Activated CD8-positive, alpha-beta memory T cell treated with anti-CD3 and anti-CD28 coated beads, Interleukin-2, amount 50 U/mL, for 1 hour (primary cell): ENCODE measurements at regions not wholly inside any gene's neighbourhood (a gene's known extent, or its start where the extent isn't known, plus 50 kb on each side); places are given as distances from the start of the nearest gene placed in this dataset.
"Not testable (repeated sequence)": the region's sequence is repeated elsewhere in the genome, so short reads cannot be mapped to it uniquely, and the experiment has no call there.

ENCODE experiments used
- DNase-seq: peaks from one replicate; pipeline ENCODE4 v3.0.0-alpha.2; 2020; ENCODE audit errors: extremely low read depth

DNA sequence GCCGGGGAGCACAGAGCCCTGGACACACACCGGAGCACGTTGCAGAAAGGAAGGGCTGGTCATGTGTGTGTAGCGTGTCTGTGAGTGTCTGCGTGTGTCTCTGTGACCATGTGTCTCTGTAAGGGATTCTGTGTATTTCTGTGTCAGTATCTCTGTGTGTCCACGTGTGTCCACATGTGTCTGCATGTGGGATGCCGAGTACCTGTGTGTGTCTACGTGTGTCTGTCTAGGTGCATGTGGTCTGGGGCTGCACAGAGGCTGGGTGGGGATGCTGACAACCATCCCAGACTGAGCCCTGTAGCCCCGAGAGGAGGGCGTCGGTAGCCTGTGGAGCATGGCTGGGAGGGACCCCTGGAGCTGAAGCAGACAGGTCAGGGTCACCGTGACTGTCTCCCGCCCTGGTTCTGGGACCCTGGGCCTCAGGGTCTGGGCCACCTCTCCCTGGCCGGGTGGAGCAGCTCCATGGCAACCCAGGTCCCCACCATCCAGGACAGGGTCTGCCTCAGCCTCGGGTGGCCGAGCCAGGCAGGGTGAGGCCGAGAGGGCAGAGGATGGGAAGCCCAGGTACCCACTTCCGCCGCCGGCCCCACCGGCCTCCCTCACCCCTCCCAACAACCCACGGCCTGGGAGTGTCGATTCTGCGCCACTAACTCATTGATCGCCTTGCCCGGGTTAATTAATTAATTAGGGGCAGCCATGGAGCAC lies 122.7 kb downstream of the FAM53A start:
- DNase-seq, result no peak

DNA sequence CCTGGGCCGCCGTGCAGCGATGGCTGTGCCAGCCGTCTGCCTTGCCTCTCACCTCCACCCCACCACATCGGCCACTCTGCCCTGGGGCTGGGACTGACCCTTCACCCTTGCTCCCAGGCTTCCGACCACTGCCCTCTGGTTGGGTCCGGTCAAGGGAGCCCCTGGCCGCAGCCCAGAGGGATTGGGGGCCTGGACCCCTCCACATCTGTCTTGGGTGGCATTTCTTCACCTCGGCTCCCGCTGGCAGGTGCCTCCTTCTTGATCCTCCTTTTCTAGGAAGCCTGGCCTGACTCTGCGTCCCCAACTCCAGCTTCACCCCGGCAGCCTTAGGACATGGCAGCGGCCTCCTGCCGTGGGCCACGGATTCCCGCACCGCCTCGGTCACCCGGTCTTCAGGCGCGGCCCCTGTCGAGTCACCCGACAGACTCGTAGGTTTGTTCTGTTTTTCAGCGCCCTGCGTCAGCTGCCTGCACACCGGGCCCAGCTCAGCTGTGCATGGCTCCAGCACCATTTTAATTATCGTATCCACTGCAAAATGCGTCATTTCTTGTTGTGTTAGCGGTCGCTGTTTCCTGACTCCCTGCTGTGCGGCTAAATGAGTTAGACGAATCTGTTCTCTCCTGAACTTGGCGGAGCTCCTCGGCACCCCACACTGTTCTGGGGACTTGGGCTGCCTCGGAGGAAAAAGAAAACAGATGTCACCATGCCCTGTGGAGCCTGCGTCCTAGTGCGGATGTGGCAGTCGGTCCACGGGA lies 124.0 kb downstream of the FAM53A start:
- DNase-seq, result no peak

DNA sequence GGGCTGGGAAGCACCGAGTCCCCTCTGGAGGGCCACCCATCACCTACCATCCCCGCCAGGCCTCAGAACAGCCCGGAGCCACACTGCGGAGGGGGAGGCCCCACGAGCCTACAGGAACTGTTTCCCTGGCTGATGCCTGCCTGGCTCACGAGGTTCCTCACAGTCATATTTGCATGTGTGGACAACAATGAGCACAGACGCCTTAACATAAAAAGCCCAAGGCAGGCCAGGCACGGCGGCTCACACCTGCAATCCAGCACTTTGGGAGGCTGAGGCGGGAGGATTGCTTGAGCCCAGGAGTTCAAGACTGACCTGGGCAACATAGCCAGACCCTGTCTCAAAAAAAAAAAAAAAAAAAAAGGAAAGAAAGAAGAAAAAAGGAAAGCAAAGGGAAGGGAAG lies 125.9 kb downstream of the FAM53A start:
- DNase-seq, result no peak

DNA sequence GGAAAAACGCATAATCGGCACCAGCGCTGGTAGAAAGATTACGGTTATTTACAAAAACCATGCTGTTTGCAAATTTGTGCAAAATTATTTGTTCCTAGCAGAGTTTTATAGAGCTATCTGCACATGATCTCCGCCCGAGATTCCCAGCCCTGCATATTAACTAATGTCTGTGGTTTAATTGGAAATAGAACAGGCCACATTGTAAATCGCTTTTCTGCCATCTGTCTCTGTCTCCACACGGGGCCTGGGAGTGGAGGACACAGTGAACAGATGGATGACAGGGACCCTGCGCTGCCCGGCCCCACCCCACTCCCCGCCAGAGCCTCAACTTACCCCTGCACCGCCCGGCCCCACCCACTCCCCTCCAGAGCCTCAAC lies 126.9 kb downstream of the FAM53A start:
- no peak for DNase-seq

DNA sequence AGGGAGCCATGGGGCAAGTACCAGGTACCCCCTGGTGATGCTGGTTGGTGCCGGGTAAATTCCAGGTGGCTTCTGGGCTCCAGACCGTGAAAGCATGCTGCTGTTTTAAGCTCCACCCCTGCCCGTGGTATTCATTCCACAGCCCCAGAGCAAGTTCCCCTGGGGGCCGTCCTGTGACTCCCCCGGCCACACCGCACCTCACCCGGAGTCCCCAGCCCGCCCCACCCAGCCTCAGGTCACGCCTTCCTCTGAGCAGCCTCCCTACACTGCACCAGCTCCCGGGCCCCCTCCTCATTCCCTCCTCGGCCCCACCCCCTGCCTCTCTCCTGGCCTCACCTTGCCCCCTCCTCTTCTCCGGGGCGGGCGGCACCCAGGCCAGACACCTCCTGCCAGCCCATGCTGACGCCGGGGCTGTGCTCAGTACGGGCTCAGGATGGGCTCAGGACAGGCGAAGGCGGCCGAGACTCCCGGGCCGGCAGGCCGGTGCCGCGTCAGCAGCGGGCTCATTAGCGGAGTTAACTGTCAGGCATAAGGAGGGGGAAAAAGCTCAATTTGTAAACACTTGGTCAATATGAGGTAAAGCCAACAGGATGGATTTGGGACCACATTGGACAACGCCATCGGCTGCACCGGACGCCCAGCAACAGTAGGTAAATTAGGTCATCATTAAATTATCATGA lies 127.4 kb downstream of the FAM53A start:
- no peak for DNase-seq

DNA sequence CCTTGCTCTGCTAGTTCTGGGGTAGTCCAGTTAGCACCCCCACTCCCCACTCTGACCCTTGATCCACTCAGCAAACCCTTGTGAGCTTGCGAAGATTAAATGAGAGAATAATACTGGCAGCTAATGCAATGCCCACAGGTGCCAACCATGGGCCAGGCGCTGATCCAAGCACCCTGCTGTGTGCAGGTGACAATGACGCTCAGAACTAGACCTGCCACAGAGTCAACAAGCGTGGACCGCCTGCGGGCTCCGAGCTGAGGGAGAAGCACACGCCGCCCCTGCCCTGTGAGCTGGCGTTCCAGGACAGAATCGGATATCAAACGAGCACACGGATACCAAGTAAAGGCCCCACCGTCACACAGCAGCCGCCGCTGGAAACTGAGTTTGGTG lies 129.2 kb downstream of the FAM53A start:
- DNase-seq, result no peak

DNA sequence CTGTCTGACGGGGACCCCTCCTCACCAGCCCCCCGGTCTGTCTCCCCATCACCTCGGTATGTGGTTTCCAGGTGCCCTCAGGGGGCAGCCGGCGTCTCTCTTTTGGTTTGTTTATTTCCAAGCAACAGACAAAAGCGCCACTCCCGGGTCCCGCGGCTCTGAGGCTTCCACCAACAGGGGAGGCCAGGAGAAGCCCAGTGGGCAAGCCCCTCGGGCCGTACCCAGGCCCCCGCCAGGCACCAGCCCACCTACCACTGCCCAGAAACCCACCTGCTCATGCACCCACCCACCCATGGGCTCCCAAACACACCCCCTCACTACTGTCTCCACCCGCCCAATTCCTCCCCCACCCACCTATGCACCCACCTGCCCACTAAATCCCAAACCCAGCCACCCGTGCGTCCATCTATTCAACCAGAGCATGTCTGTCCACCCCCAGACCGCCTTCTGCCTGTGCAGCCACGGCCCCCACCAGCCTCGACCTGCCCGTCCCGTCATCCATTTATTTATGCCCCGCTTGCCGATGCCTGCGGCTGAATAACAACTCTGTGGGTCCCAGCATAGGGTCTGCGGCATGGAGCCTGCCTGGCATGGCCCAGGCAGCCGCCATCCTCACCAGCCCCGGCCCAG lies 129.8 kb downstream of the FAM53A start:
- DNase-seq, result no peak

DNA sequence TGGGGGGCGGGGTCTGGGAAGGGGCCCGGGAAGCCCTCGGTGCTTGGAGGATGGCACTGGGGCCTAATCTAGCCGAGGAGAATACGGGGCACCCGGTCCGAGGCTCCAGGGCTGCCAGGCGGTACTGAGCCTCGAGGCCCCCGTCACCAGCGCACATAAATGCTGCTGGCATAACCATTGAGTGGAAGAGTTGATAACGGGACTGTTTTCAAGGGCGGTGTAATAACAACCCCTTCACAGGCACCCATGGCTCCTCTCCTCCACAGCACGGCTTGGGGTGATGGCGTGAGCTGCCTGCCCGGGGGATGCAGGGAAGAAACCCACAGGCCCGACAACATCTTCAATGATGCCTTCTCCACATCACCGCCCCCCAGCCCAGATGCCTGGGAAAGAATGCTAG lies 130.7 kb downstream of the FAM53A start:
- no peak for DNase-seq

DNA sequence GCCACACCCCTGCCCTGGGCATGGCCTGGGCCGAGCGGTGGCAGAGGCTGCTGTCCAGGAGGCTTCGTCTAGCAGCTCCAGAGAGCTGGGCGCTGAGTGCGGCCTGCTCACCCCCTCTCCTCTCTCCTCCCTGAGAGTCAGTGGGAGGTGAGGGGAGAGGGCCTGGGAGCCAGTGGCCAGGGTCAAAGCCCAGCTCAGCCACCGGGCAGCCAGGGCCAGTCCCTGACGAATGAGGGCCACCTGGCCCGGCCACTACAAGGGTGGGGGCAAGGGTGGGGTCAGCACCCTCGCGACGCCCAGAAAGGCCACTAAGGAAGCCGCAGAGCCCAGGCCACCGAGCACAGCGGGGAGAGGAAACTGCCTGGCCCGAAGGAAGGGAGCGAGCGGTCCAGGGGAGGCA lies 131.7 kb downstream of the FAM53A start:
- DNase-seq, result no peak

DNA sequence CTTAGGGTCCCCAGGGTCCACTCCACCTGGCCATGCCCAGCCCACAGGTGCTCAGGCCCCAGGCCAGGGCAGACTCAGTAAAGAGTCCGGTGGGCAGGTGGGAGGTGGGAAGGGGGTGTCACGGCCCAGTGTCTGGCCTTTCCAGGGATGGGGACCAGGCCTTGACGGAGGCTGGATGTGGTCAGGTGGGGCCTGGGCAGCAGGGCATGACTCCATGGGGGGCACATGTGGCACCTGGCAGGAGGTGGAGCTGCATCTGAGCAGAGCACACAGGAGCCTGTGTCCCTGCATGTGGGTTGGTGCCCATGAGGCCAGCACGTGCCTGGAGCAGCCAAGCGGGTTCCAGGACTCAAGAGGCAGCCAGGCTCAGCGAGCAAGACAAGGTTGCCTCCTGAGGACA lies 132.9 kb downstream of the FAM53A start:
- no peak for DNase-seq

DNA sequence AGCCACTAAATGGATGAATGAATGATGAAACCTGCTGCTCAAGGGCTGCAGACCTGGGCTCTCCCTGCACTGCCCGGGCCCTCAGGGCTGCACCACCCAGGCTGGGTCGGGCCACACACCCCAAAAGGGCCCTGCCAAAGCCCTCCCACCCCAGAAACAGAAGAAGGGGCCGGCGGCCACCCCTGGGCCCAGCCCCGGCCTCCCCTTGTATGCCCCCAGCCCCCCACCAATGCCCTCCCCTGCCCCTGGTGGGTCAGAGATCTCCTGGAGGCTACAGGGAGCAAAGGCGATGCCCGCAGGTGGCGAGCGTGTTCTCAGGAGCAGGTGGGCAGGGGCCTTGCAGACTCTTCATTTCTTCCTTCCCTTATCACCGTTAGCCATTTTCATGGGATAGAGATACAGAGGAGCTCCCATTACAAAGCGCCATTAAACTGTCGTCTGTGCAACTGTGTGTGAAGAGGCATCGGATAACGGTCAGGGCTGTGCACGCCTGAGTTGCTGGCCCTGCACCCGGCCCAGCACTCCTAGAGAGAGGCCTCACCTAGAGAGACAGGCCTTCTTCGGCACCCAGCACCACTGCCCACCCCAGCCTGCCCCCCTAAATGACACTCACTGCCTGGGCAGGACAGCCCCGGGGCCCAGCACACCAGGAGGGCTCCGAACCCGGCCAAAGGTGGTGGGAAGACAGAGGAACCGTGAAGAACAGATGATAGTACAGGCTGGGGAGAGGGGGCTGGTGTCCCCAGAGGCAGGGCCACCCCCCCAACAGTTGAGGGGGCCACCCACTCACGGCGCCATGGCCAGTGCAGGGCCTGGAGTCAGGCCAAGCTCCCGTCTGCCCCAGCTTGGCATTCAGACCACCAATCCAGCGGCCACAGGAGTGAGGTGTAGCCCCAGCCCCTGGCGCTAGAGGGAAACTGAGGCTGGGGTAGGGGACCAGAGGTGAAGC lies 133.7 kb downstream of the FAM53A start:
- DNase-seq, result no peak

DNA sequence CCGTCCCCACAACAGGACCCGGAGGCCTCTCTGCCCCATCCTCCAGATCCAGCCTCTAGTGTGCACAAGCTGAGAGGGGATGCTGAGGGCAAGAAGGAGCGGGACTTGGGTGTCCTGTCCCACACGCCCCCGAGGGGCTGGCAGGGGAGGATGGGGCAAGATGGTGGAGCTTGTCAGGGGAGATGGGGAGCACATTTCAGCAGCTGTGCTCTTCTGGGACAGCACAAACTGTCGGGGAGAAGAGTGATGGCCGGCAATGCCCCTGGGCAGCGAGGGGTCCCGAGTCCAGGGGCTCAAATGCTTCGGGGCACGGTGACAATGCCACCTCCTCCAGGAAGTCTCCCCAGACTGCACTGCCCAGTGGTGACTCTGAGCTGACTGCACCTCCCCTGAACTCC lies 134.5 kb downstream of the FAM53A start:
- no peak for DNase-seq

DNA sequence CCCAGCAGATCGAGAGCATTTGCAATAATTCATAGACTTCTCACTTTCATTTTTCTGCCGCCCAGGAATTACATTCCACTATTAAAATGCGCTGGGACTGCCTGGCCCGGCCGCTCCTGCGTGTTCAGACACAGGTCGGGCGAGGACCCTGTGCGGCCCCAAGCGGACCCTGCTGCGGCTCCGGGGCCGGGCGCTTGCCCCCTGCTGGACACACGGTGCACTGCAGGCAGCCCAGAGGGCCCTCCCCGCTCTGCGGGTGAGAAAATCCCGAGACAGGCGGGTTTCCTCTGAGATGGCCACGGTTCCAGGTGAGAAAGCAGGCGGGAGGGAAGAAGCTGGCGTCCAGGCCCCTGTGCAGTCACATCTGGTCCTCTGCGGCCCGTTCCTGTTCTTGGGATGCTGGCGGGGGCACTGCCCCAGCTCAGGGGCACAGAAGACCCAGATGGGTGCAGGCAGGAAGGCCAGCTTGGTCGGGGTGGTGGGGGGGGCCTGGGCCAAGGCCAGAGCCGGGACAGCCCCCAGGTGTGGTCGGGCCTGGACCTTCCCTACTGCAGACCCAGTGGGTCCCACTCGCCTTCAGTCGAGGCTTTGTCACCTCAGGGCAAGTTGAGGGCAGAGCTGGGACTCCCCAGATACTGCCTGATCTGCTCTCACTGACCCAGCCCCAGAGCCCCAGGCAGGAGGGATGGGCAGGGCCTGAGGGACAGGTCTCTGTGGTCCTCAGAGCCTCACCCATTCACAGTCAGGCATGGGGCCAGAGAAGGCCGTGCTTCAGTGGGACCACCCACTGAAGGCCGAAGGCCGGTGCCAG lies 135.1 kb downstream of the FAM53A start:
- not testable (repeated sequence) for DNase-seq

DNA sequence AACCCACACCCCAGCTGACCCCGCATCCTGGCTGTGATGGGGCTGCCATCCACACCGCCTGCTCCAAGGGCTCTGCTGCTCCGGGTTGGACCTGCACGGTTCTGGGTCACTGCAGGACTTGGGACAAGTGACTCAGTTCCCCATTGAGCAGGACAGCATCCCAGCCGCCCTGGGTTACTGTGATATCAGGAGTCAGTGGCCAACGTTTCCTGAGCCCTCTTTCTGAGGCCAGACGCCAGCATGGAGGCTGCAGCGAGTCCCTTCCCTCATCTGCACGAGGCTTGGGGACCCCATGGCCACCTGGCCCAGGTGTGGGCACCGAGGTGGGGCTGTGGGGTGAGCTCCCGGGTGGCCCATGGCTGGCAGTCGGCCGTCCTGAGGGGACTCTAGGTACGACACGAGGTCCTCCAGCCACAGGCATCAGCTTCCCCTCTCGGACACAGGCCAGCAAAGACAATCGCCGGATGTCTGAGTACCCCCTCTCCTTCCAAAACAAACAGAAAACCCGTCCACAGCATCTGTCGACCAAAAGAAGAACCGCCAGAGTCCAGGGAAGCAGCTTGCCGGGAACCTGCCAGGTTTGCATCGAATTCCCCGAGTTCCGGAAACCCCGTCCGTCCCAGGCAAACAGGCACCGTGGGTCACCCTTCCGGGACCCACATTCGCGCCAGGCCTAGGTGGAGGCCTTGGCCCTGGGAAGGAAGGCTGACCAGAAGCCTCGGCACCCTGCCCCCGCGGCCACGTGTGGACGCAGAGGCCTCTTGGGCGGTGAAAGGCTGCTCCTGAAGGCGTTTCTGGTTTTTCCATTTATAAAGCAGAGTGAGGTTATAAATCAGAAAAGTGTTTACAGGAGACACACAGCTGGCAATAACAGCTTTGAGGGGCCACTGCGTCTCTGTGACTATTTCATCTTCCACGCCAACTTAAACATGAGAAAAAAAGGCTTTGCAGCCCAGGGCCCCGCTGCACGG lies 136.0 kb downstream of the FAM53A start:
- DNase-seq, result no peak

DNA sequence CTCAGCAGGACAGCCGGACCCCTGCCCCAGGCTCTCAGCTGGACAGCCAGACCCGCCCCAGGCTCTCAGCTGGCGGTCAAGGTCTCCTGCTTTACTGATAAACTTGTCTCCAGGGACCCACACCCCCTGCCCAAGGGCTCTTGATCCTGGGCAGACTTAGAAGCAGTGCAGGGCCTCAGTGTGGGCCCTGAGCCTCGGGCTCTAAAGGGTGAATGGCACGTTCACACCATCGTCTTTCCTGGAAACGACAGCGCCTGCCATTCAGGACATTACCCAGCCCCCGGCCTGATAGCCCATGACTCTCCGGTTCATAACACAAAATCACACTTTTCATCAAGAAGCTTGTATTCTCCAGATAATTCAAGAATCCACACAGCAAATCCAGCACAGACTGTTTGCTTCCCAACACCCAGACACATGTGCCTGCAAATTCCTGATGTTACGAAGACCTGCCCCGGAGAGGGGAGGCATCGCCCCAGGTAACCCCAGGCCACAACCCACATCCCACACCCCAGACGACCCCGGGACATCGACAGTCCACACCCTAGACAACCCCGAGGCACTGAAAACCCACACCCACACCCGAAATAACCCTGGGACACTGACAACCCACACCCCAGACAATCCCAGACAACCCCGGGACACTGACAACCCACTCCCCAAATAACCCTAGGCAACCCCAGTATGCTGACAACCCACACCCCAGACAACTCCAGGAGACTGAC lies 136.8 kb downstream of the FAM53A start:
- no peak for DNase-seq

DNA sequence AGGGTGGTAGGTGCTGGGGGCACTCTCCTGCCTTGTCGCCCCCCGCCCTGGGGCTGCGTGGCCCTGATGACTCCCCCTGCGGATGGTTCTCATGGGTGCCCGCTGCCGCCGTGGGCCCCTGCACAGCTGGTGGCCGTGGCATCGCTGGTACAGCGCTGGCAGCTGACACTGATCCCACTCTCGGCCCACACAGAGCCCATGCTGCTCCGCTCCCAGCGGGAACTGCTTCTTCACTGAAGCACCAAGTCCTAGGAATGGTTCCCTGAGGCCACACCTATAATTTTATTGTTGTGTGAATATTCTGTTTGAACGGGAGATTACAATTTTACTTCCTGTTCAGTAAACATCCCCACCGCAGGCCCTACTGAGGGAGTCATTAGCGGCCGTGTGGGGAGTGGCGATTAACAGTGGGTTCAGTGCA lies 138.6 kb upstream of the NKX1-1 start:
- no peak for DNase-seq

DNA sequence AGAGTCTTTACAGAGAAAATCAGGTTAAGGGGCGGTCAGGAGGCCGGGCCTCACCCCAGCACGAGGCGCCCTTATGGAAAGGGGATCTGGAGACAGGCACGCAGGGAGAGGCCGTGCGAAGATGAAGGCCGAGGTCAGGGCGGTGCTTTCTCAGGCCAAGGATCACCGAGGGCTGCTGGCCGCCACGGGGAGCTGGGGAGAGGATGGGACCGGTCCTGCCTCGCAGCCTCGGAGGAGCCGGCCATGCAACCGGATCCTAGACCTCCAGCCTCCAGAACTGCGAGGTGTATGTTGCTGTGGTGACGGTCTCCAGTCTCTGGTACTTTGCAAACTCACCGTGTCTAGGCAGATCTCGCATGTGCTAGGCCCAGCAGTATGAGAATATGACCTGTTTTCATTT lies 138.2 kb upstream of the NKX1-1 start:
- not testable (repeated sequence) for DNase-seq

DNA sequence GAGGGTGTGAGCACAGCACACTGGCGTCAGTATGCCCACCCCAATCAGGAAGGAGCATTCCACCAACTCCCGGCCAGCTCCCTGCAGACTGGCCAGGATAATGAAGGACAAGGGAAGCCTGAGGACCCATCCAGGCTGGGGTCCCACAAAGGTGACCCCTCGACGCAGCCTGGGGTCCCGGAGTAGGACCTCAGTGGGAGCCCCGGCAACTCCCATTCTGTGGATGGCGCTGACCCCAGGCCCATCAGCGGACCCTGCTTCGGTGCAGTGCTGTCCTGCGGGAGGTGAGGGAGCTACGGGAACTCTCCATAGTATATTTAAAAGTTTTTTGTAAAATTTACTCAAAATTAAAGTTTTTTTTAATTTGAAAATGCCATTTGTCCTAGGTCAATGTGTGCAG lies 137.7 kb upstream of the NKX1-1 start:
- DNase-seq, result no peak

DNA sequence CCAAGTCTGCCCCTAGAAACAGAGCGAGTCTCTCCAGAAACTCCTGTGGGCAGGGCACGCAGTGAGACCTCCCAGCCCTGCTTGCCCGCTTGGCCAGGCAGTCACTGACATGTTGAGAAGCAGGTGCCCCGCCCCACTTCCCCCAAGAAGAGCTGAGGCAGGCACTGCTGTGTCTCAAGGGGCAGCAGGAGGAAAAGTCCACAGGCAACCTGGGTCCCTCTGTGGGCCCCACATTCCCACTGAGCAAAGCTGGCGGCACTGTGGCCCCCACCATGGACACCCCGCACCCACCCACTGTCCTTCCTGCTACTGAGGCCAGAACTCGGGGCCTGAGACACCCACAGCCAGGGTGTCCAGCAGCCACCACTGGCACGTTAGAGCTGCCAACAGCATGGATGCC lies 137.3 kb upstream of the NKX1-1 start:
- no peak for DNase-seq
